SU-DHL-6 (cell line): ENCODE measurements at regions not wholly inside any gene's neighbourhood (a gene's known extent, or its start where the extent isn't known, plus 50 kb on each side); places are given as distances from the start of the nearest gene placed in this dataset.

Source experiments
- H2AFZ ChIP-seq: fragments of 200-600 bp; sonication (generic); 2 replicates; pipeline ENCODE4 v1.6.1; 2014; ENCODE audit warnings: low read depth, mild to moderate bottlenecking, moderate library complexity, mixed read lengths, antibody characterized with exemption, low read length; ENCODE audit not compliant: severe bottlenecking
- H3F3A ChIP-seq: fragments of 200-600 bp; shearing (Covaris generic); 2 replicates; pipeline ENCODE4 v1.6.0; 2016; ENCODE audit warnings: antibody characterized with exemption, mild to moderate bottlenecking; ENCODE audit not compliant: insufficient read depth
- H3K27ac ChIP-seq: fragments of 200-600 bp; sonication (generic); 2 replicates; pipeline ENCODE4 v1.5.1; 2016; ENCODE audit warnings: low read depth, mild to moderate bottlenecking, low read length, moderate library complexity, mixed read lengths
- H3K27me3 ChIP-seq: fragments of 200-600 bp; sonication (generic), shearing (Covaris generic); 2 replicates; pipeline ENCODE4 v1.6.0; 2014; ENCODE audit warnings: mild to moderate bottlenecking, low read length
- H3K36me3 ChIP-seq: fragments of 200-600 bp; sonication (generic); 2 replicates; pipeline ENCODE4 v1.6.1; 2014; ENCODE audit warnings: mild to moderate bottlenecking, low read length, mixed read lengths
- H3K4me2 ChIP-seq: fragments of 300-600, 200-600 bp; shearing (Covaris generic), sonication (generic); 2 replicates; pipeline ENCODE4 v1.6.0; 2014; ENCODE audit warnings: low read length, low read depth, mild to moderate bottlenecking; ENCODE audit not compliant: poor library complexity, severe bottlenecking
- H3K4me3 ChIP-seq: fragments of 200-600 bp; sonication (generic); 2 replicates; pipeline ENCODE4 v1.5.1; 2014; ENCODE audit warnings: antibody characterized with exemption, low read length, mild to moderate bottlenecking, mixed read lengths; ENCODE audit not compliant: insufficient read depth, poor library complexity, severe bottlenecking
- H3K79me2 ChIP-seq: fragments of 200-600 bp; sonication (generic); 2 replicates; pipeline ENCODE4 v1.6.1; 2014; ENCODE audit warnings: mild to moderate bottlenecking, low read length, moderate library complexity; ENCODE audit not compliant: insufficient read depth
- H3K9ac ChIP-seq: fragments of 200-600 bp; sonication (generic); 2 replicates; pipeline ENCODE4 v1.7.0; 2014; ENCODE audit warnings: mild to moderate bottlenecking, low read length
- H3K9me2 ChIP-seq: fragments of 200-600 bp; sonication (generic); replicated peaks from 2 replicates; pipeline ENCODE4 v1.6.1; 2014; ENCODE audit warnings: low read length; ENCODE audit not compliant: insufficient read depth
- H3K9me3 ChIP-seq: fragments of 200-600 bp; sonication (generic); 2 replicates; pipeline ENCODE4 v1.6.1; 2014; ENCODE audit warnings: low read length, mixed read lengths; ENCODE audit not compliant: insufficient read depth
- H4K20me1 ChIP-seq: fragments of 200-600 bp; sonication (generic); 2 replicates; pipeline ENCODE4 v1.6.1; 2014; ENCODE audit warnings: low read depth, mild to moderate bottlenecking, antibody characterized with exemption, low read length, moderate library complexity, mixed read lengths
- CTCF ChIP-seq: fragments of 200-600 bp; sonication (generic); IDR thresholded peaks from one replicate; pipeline ENCODE4 v1.5.1; 2017; ENCODE audit warnings: antibody characterized with exemption, mild to moderate bottlenecking, low read length, moderate library complexity; ENCODE audit not compliant: insufficient read depth, poor library complexity, severe bottlenecking
- EZH2phosphoT487 ChIP-seq: fragments of 200-600 bp; sonication (generic), shearing (Covaris generic); conservative IDR thresholded peaks from 2 replicates; pipeline ENCODE4 v1.6.1; 2018; ENCODE audit warnings: mild to moderate bottlenecking, antibody characterized with exemption, low read length, moderate library complexity, mixed read lengths

- Histone ChIP-seq H3K79me2 (no peaks in the 10 kb centered on the region), H3K9me2 (no peaks in the 10 kb centered on the region), H3K4me3 (no peak overlapping the region), H3K9me3 (no peaks in the 10 kb centered on the region), H3K27me3 (no peaks in the 10 kb centered on the region), H3K4me2 (no peak overlapping the region), H3F3A (no peaks in the 10 kb centered on the region), H2AFZ (no peak overlapping the region), H3K9ac (no peak overlapping the region), H4K20me1 (no peaks in the 10 kb centered on the region), H3K27ac (no peak overlapping the region), H3K36me3 (no peaks in the 10 kb centered on the region)
- no peak for TF ChIP-seq EZH2phosphoT487
- TF ChIP-seq CTCF: no peak
Measured at GRCh38 chr2:164141271-164141670, 405.5 kb upstream of the FIGN start.

- Histone ChIP-seq H3K9me2 (no peaks in the 10 kb centered on the region), H4K20me1 (no peaks in the 10 kb centered on the region), H3F3A (no peaks in the 10 kb centered on the region), H3K4me2 (no peak overlapping the region), H3K27me3 (no peaks in the 10 kb centered on the region), H3K79me2 (no peaks in the 10 kb centered on the region), H3K9me3 (no peaks in the 10 kb centered on the region), H3K36me3 (no peaks in the 10 kb centered on the region), H3K9ac (no peak overlapping the region), H2AFZ (no peak overlapping the region), H3K27ac (no peak overlapping the region), H3K4me3 (no peak overlapping the region)
- TF ChIP-seq CTCF (no peak), EZH2phosphoT487 (no peak)
Measured at GRCh38 chr2:164138750-164139149, 402.9 kb upstream of the FIGN start.

GRCh38 chr2:164134336-164134735, 398.5 kb upstream of the FIGN start:
- Histone ChIP-seq H4K20me1 (no peaks in the 10 kb centered on the region), H3K9me3 (no peaks in the 10 kb centered on the region), H3K4me2 (no peak overlapping the region), H3K27me3 (no peaks in the 10 kb centered on the region), H3K36me3 (no peaks in the 10 kb centered on the region), H3K27ac (no peak overlapping the region), H3K9ac (no peak overlapping the region), H3F3A (no peaks in the 10 kb centered on the region), H3K79me2 (no peaks in the 10 kb centered on the region), H3K9me2 (no peaks in the 10 kb centered on the region), H3K4me3 (no peak overlapping the region), H2AFZ (no peak overlapping the region)
- TF ChIP-seq CTCF (no peak), EZH2phosphoT487 (no peak)
